Suppressor macrophage treated with lipopolysaccharide for 4 hours (primary cell): ENCODE measurements at regions not wholly inside any gene's neighbourhood (a gene's known extent, or its start where the extent isn't known, plus 50 kb on each side); places are given as distances from the start of the nearest gene placed in this dataset.
"Not testable (repeated sequence)": the region's sequence is repeated elsewhere in the genome, so short reads cannot be mapped to it uniquely, and the experiment has no call there.

Source experiments
- DNase-seq: peaks from one replicate; pipeline ENCODE4 v3.0.0-alpha.2; 2020

- no peak for DNase-seq
Measured at GRCh38 chr4:29710519-29710918, 1009.6 kb upstream of the PCDH7 start.

GRCh38 chr4:29711226-29711625 is 1008.9 kb upstream of the PCDH7 start:
- DNase-seq = no peak

- no peak for DNase-seq
Measured at GRCh38 chr4:29717287-29718057, 1002.7 kb upstream of the PCDH7 start.

- no peak for DNase-seq
Measured at GRCh38 chr4:29718136-29718535, 1002.0 kb upstream of the PCDH7 start.

- DNase-seq = no peak
Measured at GRCh38 chr4:29722253-29722652, 997.9 kb upstream of the PCDH7 start.

GRCh38 chr4:29726938-29727337 is 993.2 kb upstream of the PCDH7 start:
- DNase-seq = no peak

GRCh38 chr4:29734343-29735213 is 985.6 kb upstream of the PCDH7 start:
- DNase-seq = no peak

- no peak for DNase-seq
Measured at GRCh38 chr4:29756966-29757365, 963.2 kb upstream of the PCDH7 start.

GRCh38 chr4:29762151-29762550 is 958.0 kb upstream of the PCDH7 start:
- DNase-seq = no peak

GRCh38 chr4:29770627-29771026 is 949.5 kb upstream of the PCDH7 start:
- no peak for DNase-seq

- not testable (repeated sequence) for DNase-seq
Measured at GRCh38 chr4:29788123-29788522, 932.0 kb upstream of the PCDH7 start.

GRCh38 chr4:29805245-29805644 is 914.9 kb upstream of the PCDH7 start:
- DNase-seq = no peak

- no peak for DNase-seq
Measured at GRCh38 chr4:29805916-29806480, 914.2 kb upstream of the PCDH7 start.

GRCh38 chr4:29817961-29818360 is 902.2 kb upstream of the PCDH7 start:
- DNase-seq = no peak

GRCh38 chr4:29829067-29829466 is 891.1 kb upstream of the PCDH7 start:
- DNase-seq = no peak

GRCh38 chr4:29852537-29852936 is 867.6 kb upstream of the PCDH7 start:
- DNase-seq = no peak

- no peak for DNase-seq
Measured at GRCh38 chr4:29853833-29854232, 866.3 kb upstream of the PCDH7 start.

- DNase-seq = no peak
Measured at GRCh38 chr4:29861307-29861706, 858.9 kb upstream of the PCDH7 start.

- DNase-seq = no peak
Measured at GRCh38 chr4:29867412-29867811, 852.8 kb upstream of the PCDH7 start.

GRCh38 chr4:29900336-29900735 is 819.8 kb upstream of the PCDH7 start:
- DNase-seq = no peak

GRCh38 chr4:29908276-29908675 is 811.9 kb upstream of the PCDH7 start:
- no peak for DNase-seq

GRCh38 chr4:29927895-29928294 is 792.3 kb upstream of the PCDH7 start:
- no peak for DNase-seq

GRCh38 chr4:29948451-29948850 is 771.7 kb upstream of the PCDH7 start:
- no peak for DNase-seq

GRCh38 chr4:29948858-29949257 is 771.3 kb upstream of the PCDH7 start:
- DNase-seq = no peak
